ENCODE measurements at regions not wholly inside any gene's neighbourhood (a gene's known extent, or its start where the extent isn't known, plus 50 kb on each side); places are given as distances from the start of the nearest gene placed in this dataset.
"Not testable (repeated sequence)": the region's sequence is repeated elsewhere in the genome, so short reads cannot be mapped to it uniquely, and the experiment has no call there.

GRCh38 chr1:69104894-69105293, 462.8 kb upstream of the LRRC7 start:
- no peak for DNase-seq (ENCODE audit: low spot score in 2 of 2)
- H3K27ac ChIP-seq, result no peak overlapping the region
- H3K9me3 ChIP-seq, result peaks cover 8 to 11% of the 10 kb centered on the region in 2 donors
- H3K36me3 ChIP-seq, result no peaks in the 10 kb centered on the region
- no peaks in the 10 kb centered on the region for H3K4me1 ChIP-seq
- H3K27me3 ChIP-seq, result no peaks in the 10 kb centered on the region
- TF ChIP-seq POLR2A (IDR thresholded peaks at IDR 0.05), result no peak
- no peak for TF ChIP-seq POLR2AphosphoS5 (IDR thresholded peaks at IDR 0.05)
- TF ChIP-seq CTCF (IDR thresholded peaks at IDR 0.05), result no peak
- intact Hi-C loops (cut with DNase I; ENCODE audit: low total_unique reads), result no loop called here
- no peak overlapping the region for H3K4me3 ChIP-seq

GRCh38 chr1:69109277-69109676, 458.4 kb upstream of the LRRC7 start:
- Histone ChIP-seq H3K36me3 (no peaks in the 10 kb centered on the region), H3K27me3 (no peaks in the 10 kb centered on the region), H3K9me3 (no peaks in the 10 kb centered on the region), H3K27ac (no peak overlapping the region), H3K4me1 (no peaks in the 10 kb centered on the region), H3K4me3 (no peak overlapping the region)
- no peak for TF ChIP-seq POLR2A (IDR thresholded peaks at IDR 0.05)
- no peak for TF ChIP-seq CTCF (IDR thresholded peaks at IDR 0.05)
- DNase-seq (ENCODE audit: low spot score in 2 of 2), result no peak
- intact Hi-C loops (cut with DNase I; ENCODE audit: low total_unique reads), result no loop called here

GRCh38 chr1:69110851-69111250, 456.9 kb upstream of the LRRC7 start:
- Histone ChIP-seq H3K9me3 (no peaks in the 10 kb centered on the region), H3K27me3 (no peaks in the 10 kb centered on the region), H3K27ac (no peak overlapping the region), H3K36me3 (no peaks in the 10 kb centered on the region), H3K4me1 (no peaks in the 10 kb centered on the region), H3K4me3 (no peak overlapping the region)
- intact Hi-C loops (cut with DNase I; ENCODE audit: low total_unique reads), result no loop called here
- TF ChIP-seq CTCF (IDR thresholded peaks at IDR 0.05), result no peak
- TF ChIP-seq POLR2AphosphoS5 (IDR thresholded peaks at IDR 0.05), result no peak
- TF ChIP-seq POLR2A (IDR thresholded peaks at IDR 0.05), result no peak
- no peak for DNase-seq (ENCODE audit: low spot score in 2 of 2)

GRCh38 chr1:69120126-69120741, 447.5 kb upstream of the LRRC7 start:
- H3K9me3 ChIP-seq; intact Hi-C loops (cut with DNase I; ENCODE audit: low total_unique reads); H3K4me3 ChIP-seq; H3K27me3 ChIP-seq; H3K36me3 ChIP-seq; H3K4me1 ChIP-seq; H3K27ac ChIP-seq; DNase-seq (ENCODE audit: low spot score in 2 of 2): not testable (repeated sequence)

GRCh38 chr1:69120817-69121216, 446.9 kb upstream of the LRRC7 start:
- Histone ChIP-seq H3K4me3 (no peak overlapping the region), H3K36me3 (no peaks in the 10 kb centered on the region), H3K27me3 (no peaks in the 10 kb centered on the region), H3K27ac (no peak overlapping the region), H3K4me1 (no peaks in the 10 kb centered on the region), H3K9me3 (no peaks in the 10 kb centered on the region)
- intact Hi-C loops (cut with DNase I; ENCODE audit: low total_unique reads), result no loop called here
- TF ChIP-seq CTCF (IDR thresholded peaks at IDR 0.05) (no peak), POLR2AphosphoS5 (IDR thresholded peaks at IDR 0.05) (no peak), POLR2A (IDR thresholded peaks at IDR 0.05) (no peak)
- DNase-seq (ENCODE audit: low spot score in 2 of 2), result no peak

- no peaks in the 10 kb centered on the region for H3K4me1 ChIP-seq
- H3K27ac ChIP-seq, result no peak overlapping the region
- TF ChIP-seq POLR2AphosphoS5 (IDR thresholded peaks at IDR 0.05) (no peak), POLR2A (IDR thresholded peaks at IDR 0.05) (no peak), CTCF (IDR thresholded peaks at IDR 0.05) (no peak)
- no peaks in the 10 kb centered on the region for H3K27me3 ChIP-seq
- no peaks in the 10 kb centered on the region for H3K9me3 ChIP-seq
- intact Hi-C loops (cut with DNase I; ENCODE audit: low total_unique reads), result no loop called here
- H3K36me3 ChIP-seq, result no peaks in the 10 kb centered on the region
- H3K4me3 ChIP-seq, result no peak overlapping the region
- DNase-seq (ENCODE audit: low spot score in 2 of 2), result no peak
Observed at GRCh38 chr1:69121723-69122122, 446.0 kb upstream of the LRRC7 start.

All from breast epithelium (tissue), 4 donors.